ENCODE measurements at regions not wholly inside any gene's neighbourhood (a gene's known extent, or its start where the extent isn't known, plus 50 kb on each side); places are given as distances from the start of the nearest gene placed in this dataset.

DNA sequence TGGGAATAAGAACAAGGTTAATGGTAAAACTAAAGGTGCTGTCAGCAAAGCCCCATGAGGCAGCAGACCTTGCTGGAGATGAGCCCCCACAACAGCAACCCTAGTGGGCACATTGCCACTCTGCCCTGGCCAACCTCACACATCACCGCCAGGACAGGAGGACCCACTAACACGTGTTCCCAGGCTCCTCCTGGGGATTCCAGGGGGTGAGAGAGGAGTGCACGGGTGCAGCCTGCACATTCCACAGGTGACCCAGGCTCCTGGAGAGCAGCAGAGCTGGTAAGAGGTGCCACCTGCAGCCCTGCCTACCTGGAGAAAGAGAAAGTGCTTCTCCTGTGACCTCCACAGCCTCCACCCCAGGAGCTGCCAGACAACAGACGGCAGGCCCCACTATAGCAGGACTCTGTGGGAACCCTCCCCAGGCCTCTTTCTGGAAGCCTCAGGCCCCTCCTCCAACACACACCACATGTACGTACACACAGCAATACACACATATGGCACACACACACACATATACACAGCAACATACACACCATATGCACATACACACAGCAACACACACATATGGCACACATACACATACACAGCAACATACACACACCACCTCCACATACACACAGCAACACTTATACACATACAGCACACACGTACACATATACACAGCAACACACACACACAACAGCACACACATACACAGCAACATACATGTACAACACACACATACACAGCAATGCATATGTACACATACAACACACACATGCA lies 187.1 kb downstream of the GLI2 start:
- Mint-ChIP-seq H3K36me3 (no peaks in the 10 kb centered on the region), H3K27ac (no peak overlapping the region), H3K27me3 (no peaks in the 10 kb centered on the region), H3K4me3 (no peak overlapping the region), H3K4me1 (no peaks in the 10 kb centered on the region), H3K9me3 (ENCODE audit: low read depth) (no peaks in the 10 kb centered on the region)
- ATAC-seq: no peak
- CTCF ChIA-PET: no interaction called here
- DNase-seq: no peak

DNA sequence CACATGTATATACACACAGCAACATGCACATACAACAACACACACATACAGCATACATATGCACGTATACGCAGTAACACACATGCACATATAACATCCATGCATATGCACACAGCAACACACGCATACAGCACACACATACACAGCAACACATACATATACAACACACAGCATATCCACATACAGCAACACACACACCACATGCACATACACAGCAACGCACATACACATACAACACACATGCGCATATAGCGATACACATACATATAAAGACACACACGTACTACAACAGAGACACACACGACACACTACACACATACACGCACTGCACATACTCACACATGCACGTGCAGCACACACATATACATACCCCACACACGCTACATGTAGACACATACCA lies 187.8 kb downstream of the GLI2 start:
- Mint-ChIP-seq H3K9me3 (ENCODE audit: low read depth) (no peaks in the 10 kb centered on the region), H3K27me3 (no peaks in the 10 kb centered on the region), H3K4me1 (no peaks in the 10 kb centered on the region), H3K27ac (no peak overlapping the region), H3K36me3 (no peaks in the 10 kb centered on the region), H3K4me3 (no peak overlapping the region)
- ATAC-seq: no peak
- no peak for DNase-seq
- CTCF ChIA-PET: no interaction called here

DNA sequence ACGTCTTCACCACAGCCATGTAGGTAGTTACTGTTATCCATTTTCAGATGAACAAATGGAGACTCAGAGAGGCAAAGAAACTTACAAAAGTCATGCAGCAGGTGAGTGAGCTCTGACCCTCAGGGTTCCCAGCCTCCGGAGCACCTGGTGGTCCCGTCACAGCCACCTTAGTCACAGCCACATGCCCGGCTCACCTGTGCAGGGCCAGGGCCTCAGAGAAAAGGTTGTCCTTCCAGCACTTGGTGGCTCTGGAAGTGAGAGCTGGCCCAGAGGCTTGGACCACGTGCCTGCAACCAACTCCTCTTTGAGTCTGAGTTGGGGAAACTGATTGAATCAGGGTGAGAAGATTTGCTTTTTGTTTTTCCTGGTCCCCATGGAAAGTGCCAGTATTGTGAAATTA lies 189.3 kb downstream of the GLI2 start:
- DNase-seq (no peak), ATAC-seq (no peak)
- Mint-ChIP-seq H3K27ac (no peak overlapping the region), H3K9me3 (ENCODE audit: low read depth) (no peaks in the 10 kb centered on the region), H3K4me3 (no peak overlapping the region), H3K36me3 (no peaks in the 10 kb centered on the region), H3K4me1 (no peaks in the 10 kb centered on the region), H3K27me3 (no peaks in the 10 kb centered on the region)
- CTCF ChIA-PET: no interaction called here

DNA sequence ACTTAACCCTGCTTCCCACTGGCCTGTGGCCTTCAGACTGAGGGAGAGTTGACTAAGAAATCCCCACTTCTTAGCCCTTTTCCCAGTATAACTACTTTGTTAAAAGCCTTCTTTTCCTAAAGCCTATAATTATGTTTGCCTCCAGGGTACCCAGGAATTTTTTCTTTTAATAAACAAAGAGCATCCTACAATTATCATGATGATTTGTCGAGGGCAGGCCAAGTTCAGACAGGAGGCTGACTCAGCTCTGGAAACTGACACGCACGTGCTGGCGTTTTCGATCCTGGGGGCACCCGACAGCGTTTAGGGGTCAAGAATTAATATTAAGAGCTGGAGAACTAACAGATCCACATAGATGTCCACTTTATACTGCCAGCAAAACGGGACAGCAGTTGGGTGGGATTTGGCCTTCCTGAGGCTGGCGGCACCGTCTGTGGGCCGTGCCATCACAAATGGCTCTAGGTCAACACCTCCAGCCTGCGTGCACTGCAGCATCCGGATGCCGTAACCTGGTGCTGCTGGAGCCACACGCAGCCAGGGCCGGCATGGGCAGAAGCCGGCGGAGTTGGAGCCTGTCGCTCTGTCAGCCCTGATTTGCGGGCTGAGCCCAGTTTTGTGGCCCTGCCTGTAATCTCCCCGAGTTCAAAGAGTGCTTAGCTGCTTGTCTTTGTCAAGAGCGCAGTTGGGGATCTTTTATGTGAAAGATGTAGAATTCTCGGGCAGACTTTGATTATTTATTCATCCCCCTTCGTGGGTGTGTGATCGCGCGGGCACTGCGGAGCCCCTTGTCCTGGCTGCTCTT lies 191.0 kb downstream of the GLI2 start:
- no peak for DNase-seq
- Mint-ChIP-seq H3K4me1 (no peaks in the 10 kb centered on the region), H3K27me3 (no peaks in the 10 kb centered on the region), H3K27ac (no peak overlapping the region), H3K36me3 (no peaks in the 10 kb centered on the region), H3K9me3 (ENCODE audit: low read depth) (no peaks in the 10 kb centered on the region), H3K4me3 (no peak overlapping the region)
- no peak for ATAC-seq
- CTCF ChIA-PET: no interaction called here

DNA sequence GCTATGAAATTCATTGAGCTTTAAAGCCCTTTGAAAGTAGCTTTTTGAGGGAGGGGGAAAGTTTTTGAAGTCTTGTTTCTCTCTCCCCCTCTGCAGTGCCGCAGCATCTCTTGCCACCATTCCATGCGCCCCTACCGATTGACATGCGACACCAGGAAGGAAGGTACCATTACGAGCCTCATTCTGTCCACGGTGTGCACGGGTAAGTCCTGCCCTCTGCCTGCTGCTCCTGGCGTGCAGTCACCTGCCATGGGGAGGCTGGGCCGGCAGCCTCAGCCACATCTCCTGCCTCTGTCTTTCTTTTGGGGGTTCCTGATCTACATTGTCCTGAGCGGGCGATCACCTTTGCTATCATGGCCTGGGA lies 191.6 kb downstream of the GLI2 start:
- Mint-ChIP-seq H3K4me1 (no peaks in the 10 kb centered on the region), H3K27ac (no peak overlapping the region), H3K9me3 (ENCODE audit: low read depth) (no peaks in the 10 kb centered on the region), H3K27me3 (no peaks in the 10 kb centered on the region), H3K4me3 (no peak overlapping the region), H3K36me3 (no peaks in the 10 kb centered on the region)
- CTCF ChIA-PET: no interaction called here
- DNase-seq: no peak
- ATAC-seq: no peak

- H3K36me3 Mint-ChIP-seq: no peaks in the 10 kb centered on the region
- CTCF ChIA-PET: no interaction called here
- DNase-seq: no peak
- no peaks in the 10 kb centered on the region for H3K9me3 Mint-ChIP-seq (ENCODE audit: low read depth)
- H3K4me1 Mint-ChIP-seq: no peaks in the 10 kb centered on the region
- H3K4me3 Mint-ChIP-seq: no peak overlapping the region
- no peak overlapping the region for H3K27ac Mint-ChIP-seq
- no peaks in the 10 kb centered on the region for H3K27me3 Mint-ChIP-seq
- no peak for ATAC-seq
Observed at GRCh38 chr2:120929829-120930228, 194.2 kb downstream of the GLI2 start.

GRCh38 chr2:120930236-120930635 lies 194.6 kb downstream of the GLI2 start:
- Mint-ChIP-seq H3K27me3 (no peaks in the 10 kb centered on the region), H3K36me3 (no peaks in the 10 kb centered on the region), H3K4me3 (no peak overlapping the region), H3K9me3 (ENCODE audit: low read depth) (no peaks in the 10 kb centered on the region), H3K4me1 (no peaks in the 10 kb centered on the region), H3K27ac (no peak overlapping the region)
- ATAC-seq (no peak), DNase-seq (no peak)
- CTCF ChIA-PET: no interaction called here

DNA sequence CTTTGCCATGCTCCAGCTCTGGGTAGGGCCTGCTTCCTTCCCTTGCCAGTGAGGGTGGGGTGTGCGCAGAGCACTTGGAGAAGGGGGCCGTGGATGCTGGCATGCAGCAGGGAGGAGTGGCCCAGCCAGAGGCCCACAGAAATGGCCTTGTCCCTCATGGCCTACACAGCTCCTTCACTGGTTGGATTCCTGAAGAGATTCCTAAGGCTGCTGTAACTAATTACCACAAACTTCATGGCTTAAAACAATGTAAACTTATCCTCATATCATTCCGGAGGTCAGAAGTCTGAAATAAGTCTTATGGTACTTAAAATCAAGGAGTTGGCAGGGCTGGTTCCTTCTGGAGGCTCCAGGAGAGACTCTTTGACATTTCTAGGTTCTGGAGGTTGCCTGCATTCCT lies 195.2 kb downstream of the GLI2 start:
- H3K4me3 Mint-ChIP-seq: no peak overlapping the region
- H3K27me3 Mint-ChIP-seq: no peaks in the 10 kb centered on the region
- H3K27ac Mint-ChIP-seq: no peak overlapping the region
- ATAC-seq: no peak
- H3K4me1 Mint-ChIP-seq: no peaks in the 10 kb centered on the region
- no peaks in the 10 kb centered on the region for H3K36me3 Mint-ChIP-seq
- H3K9me3 Mint-ChIP-seq (ENCODE audit: low read depth): no peaks in the 10 kb centered on the region
- no peak for DNase-seq
- CTCF ChIA-PET: no interaction called here

DNA sequence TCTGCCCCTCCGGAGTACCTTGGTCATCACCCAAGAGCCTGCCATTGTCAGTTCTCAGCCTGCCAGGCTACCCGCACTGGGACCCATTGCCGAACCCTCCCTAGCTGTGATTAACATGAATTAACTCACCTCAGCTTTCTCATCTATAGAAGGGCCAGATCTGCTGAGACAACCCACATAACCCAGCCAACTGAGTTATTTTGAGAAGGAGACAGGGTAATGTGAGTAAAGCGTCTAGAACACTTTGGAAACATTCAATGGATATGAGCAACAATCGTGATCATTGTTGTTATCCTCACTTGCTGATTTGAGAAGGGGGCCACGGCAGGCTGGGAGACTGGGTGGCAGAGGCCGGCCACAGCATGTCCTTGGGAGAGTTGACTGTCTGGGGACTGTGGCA lies 196.8 kb downstream of the GLI2 start:
- CTCF ChIA-PET: no interaction called here
- H3K4me3 Mint-ChIP-seq: no peak overlapping the region
- DNase-seq (no peak), ATAC-seq (no peak)
- H3K27ac Mint-ChIP-seq: no peak overlapping the region
- no peaks in the 10 kb centered on the region for H3K4me1 Mint-ChIP-seq
- H3K9me3 Mint-ChIP-seq (ENCODE audit: low read depth): no peaks in the 10 kb centered on the region
- H3K36me3 Mint-ChIP-seq: no peaks in the 10 kb centered on the region
- H3K27me3 Mint-ChIP-seq: no peaks in the 10 kb centered on the region

DNA sequence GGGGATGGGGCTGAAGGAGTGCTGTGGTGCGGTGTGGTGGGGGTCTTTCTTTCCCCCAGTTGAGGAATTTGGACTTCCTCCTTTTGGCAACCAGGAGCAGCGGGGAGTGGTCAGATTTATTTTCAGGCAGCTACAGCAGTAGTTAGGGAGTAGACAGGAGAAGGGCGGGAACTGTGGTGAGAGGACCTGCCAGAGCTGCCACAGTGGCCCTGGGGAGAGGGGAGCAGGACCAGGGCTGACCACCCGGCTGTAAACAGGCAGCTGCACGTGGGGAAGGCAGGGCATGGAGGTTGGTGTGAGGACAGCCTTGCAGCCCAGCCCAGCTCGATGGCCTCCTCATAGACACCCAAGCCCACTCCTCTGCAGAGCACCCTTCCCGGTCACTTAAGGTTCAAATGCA lies 197.2 kb downstream of the GLI2 start:
- no peak for ATAC-seq
- Mint-ChIP-seq H3K27me3 (no peaks in the 10 kb centered on the region), H3K27ac (no peak overlapping the region)

GRCh38 chr2:120933693-120934573 lies 198.3 kb downstream of the GLI2 start:
- Mint-ChIP-seq H3K27ac (no peak overlapping the region), H3K4me1 (no peaks in the 10 kb centered on the region), H3K36me3 (no peaks in the 10 kb centered on the region), H3K27me3 (no peaks in the 10 kb centered on the region), H3K4me3 (no peak overlapping the region), H3K9me3 (ENCODE audit: low read depth) (no peaks in the 10 kb centered on the region)
- no peak for DNase-seq
- CTCF ChIA-PET: no interaction called here
- no peak for ATAC-seq

More for the DNA sequence above, 197.2 kb downstream of the GLI2 start:
- Mint-ChIP-seq H3K4me3 (no peak overlapping the region), H3K9me3 (ENCODE audit: low read depth) (no peaks in the 10 kb centered on the region), H3K36me3 (no peaks in the 10 kb centered on the region), H3K4me1 (no peaks in the 10 kb centered on the region)
- DNase-seq: no peak
- CTCF ChIA-PET: no interaction called here

DNA sequence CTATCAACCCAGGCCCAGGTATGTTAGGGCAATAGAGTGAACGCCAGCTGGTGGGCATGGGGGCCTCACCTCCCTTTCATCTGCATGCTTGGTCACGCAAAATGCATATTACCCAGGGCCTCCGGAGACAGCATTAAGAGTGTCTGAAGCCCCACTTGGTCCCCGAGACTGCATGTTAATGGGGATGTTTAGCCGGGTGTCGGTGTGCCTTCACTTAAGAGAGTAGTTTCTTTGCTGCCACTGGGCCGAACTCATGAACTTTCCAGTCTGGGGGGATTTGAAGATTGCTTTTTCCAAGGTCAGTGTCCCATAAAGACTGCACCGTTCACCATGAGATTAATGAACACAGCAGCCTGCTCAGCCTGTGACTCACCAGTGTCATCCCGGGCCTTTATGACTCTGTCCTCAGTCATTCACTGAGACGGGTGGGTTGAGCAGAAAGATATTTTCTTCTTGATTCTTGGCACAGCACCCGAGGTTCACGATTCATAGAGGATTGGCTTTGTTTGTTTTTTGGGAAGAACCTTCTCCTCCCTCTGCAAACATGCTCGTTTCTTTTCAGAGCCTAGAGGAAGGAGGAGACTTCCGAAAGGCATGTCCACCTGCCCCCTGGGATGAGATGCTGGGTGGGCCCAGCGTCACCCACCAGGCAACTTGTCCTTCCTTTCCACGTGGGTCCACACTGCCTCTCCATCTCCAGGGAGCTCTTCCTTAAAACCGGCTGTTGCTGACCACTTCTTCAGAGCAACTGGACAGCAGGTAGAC lies 199.1 kb downstream of the GLI2 start:
- no peak overlapping the region for H3K27ac Mint-ChIP-seq
- H3K27me3 Mint-ChIP-seq: no peaks in the 10 kb centered on the region
- H3K4me1 Mint-ChIP-seq: no peaks in the 10 kb centered on the region
- no peak overlapping the region for H3K4me3 Mint-ChIP-seq
- H3K36me3 Mint-ChIP-seq: no peaks in the 10 kb centered on the region
- H3K9me3 Mint-ChIP-seq (ENCODE audit: low read depth): no peaks in the 10 kb centered on the region
- DNase-seq (no peak), ATAC-seq (no peak)
- CTCF ChIA-PET: no interaction called here
